ENCODE measurements at regions not wholly inside any gene's neighbourhood (a gene's known extent, or its start where the extent isn't known, plus 50 kb on each side); places are given as distances from the start of the nearest gene placed in this dataset.
"Not testable (repeated sequence)": the region's sequence is repeated elsewhere in the genome, so short reads cannot be mapped to it uniquely, and the experiment has no call there.

GRCh38 chr12:85433148-85433547 lies 153.1 kb downstream of the ALX1 start:
- DNase-seq, result not testable (repeated sequence)

- no peak for DNase-seq
Observed at GRCh38 chr12:85440271-85440670, 160.3 kb downstream of the ALX1 start.

DNA sequence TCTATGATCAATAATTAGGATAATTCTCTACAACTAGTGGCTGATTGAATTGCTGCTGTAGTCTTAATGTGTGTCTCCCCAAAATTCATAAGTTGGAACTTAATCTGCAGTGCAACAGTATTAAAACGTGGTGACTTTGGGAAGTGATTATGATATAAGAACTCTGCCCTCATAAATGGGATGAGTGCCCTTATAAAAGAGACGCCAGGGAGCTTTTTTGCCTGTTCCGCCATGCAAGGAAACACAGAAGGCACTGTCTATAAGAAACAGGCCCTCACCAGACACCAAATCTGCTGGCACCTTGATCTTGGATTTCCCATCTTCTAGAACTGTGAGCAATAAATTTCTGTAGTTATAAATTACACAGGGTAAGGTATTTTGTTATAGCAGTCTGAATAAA lies 161.0 kb downstream of the ALX1 start:
- no peak for DNase-seq

DNA sequence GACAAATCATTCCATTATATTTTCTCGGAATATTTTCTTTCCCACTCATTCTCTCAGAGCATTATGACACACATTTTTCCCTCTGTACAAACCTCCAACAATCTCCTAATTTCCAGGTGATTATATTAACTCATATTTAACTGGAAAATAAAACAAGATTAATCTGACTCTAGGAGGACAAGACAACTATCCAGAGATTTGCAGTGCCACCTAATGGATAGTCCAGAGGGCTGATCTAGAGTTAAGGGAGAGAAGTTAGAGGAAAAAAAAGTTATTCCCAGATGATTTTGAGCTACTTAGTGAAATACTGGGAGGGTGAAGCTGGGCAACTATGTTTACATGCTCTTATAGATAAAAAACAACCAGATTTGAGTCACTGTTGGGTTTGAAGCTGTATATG lies 161.7 kb downstream of the ALX1 start:
- no peak for DNase-seq

DNA sequence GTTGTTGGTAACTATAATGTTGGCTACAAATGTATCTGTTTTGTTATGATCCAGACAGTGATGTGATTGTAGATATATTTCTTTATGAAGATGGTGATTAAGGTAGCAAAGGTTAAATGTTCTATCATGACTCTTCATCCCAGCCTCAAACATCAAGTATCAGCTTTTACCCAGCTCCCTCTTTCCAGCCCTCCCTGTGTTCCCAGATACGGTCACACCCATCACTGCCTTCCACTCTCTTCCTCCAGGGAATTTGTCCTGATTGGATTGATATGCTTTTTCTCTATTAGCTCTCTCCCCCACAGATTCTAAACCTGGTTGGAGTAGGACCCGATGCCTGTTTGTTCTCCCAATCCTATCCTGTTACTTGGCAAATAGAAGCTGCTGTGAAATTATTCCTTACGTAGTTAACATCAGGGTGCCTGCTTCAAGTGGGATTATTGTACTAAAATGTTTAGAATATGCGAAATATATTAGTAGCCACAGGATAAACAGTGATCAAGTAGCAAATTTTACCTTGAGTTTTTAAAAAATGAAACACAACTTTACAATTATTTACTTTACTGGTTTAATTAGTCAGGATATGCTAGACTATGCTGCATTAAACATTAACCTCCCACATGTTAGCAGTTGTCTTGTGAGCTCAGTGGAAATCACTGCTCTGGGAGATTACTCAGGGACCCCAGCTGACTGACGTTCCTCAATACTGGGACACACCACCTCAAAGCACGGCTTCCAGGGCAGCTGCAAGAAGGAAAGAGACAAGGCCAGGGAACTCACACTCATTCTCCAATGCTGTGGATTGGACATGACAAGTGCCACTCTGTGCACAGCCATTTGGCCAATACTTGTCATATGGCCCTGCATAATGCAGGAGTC lies 165.3 kb downstream of the ALX1 start:
- no peak for DNase-seq

GRCh38 chr12:85448031-85448430 lies 168.0 kb downstream of the ALX1 start:
- no peak for DNase-seq

DNA sequence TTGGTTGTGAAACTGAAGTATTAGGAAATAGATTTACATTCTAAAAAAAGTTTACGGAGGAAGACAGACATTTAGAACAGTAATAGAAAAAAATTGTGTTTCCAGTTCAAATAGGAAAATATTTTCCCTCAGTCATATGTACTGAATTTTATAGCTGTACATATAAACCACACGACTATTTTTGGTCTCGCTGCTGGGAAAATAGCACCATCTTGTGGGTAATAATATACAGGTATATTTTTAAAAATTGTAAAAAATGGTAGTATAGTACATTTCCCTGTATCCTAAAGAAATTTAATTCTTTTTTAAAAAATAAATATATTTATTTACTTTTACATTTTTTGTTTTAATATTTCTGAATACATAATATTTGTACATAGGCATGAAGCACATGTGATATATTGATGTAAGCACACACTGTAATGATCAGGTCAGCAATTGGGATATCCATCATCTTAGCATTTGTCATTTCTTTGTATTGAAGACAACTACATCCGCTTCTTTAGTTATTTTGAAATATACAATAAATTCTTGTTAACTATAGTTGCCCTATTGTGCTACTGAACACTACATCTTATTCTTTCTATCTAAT lies 168.6 kb downstream of the ALX1 start:
- DNase-seq, result no peak

DNA sequence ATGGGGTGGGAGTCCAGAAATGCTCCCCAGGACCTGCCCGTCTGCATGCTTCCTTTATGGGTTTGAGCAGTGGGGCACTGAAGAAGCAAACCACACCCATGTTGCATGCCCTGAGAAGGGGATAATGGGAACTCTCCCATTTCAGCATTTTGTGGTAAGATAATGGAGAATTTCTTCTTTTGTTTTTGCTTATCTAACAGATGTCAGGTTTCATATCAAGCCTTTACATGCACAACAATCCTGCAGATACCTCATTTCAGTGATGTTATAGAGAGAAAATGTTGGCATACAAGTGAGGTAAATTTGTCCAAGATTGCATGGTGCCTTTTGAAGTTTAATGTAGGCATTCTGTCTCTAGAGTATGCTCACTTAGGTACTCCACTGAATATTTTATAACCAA lies 177.0 kb downstream of the ALX1 start:
- no peak for DNase-seq

DNA sequence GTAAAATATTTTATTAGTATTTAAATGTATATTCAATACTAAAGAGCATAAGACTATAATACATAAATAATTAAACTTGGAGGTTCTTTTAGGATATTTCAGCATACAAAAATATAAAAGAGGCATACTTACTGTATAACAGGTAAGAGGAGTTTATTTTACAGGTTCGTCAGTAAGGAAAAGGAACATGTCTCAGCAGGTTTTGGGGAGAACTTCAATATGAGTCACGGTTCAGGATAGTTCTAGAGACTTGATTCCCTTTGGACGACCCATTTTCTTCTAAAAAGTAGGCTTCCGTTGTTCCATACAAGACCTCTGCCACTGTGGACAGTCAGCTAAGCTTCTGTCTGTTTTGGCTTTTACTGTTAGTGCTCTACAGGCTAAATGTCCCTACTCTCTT lies 181.1 kb downstream of the ALX1 start:
- DNase-seq, result no peak

- no peak for DNase-seq
Observed at GRCh38 chr12:85462888-85463287, 182.9 kb downstream of the ALX1 start.

DNA sequence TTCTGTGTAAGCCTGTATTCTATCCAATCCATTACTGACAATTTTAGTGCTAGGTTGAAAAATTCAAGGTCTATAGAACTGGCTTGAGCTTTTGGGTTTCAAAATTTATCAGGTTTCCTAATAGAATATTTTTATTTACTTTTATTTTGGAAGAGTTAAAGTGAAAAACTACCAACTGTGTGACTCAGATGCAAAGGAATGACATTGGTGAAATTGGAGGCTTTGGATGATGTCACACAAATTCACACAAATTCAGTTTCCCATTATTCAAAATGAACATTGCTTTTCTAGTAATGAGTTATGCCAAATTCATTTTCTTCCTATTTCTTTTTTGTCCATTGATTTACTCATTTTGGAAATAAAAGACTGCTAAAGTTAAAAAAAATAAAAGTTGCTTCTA lies 186.9 kb downstream of the ALX1 start:
- DNase-seq, result no peak

GRCh38 chr12:85468356-85469157 lies 188.5 kb downstream of the ALX1 start:
- peak; percentile 51 for DNase-seq

DNA sequence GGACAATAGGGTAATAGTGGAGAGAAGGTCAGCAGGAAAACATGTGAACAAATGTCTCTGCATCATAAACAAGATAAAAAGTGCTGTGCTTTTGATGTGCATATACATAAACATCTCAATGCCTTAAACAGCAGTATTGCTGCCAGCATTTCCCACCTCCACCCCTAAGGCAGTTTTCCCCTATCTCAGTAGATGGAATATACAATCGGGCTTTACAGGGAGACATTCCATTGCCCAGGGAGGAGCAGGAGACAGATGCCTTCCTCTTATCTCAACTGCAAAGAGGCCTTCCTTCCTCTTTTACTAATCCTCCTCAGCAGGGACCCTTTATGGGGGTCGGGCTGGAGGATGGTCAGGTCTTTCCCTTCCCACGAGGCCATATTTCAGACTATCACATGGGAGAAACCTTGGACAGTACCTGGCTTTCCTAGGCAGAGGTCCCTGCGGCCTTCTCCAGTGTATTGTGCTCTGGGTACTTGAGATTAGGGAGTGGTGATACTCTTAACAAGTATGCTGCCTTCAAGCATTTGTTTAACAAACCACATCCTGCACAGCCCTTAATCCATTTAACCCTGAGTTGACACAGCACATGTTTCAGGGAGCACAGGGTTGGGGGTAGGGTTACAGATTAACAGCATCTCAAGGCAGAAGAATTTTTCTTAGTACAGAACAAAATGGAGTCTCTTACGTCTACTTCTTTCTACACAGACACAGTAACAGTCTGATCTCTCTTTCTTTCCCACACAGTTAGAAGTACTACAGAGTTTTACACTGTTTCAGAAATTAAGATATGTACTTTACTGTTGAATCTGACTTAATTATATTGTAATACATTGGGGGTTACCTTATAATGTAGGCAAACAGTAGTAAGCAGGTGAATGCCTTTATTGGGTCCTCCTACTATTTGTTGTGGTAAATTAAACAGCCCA lies 189.4 kb downstream of the ALX1 start:
- DNase-seq, result not testable (repeated sequence)

GRCh38 chr12:85475277-85475676 lies 195.3 kb downstream of the ALX1 start:
- not testable (repeated sequence) for DNase-seq

DNA sequence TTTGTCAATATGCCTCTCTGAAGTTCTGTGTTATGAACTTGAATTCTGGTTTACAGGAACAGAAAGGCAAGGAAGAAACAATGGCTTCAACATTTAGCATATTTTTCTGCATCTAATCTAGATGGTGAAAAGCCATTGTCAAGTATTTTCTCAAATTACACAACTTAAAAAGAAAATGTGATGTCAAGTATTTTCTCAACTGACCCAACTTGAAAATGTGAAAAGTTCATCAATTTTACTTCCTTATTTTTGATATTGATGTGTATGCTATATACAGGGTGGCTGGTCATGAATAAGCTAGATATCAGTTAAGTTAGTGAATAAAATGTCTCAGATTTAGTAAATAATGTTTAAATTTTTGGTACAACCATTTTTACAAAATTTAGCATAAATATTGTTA lies 196.7 kb downstream of the ALX1 start:
- no peak for DNase-seq

GRCh38 chr12:85484387-85484786 lies 204.4 kb downstream of the ALX1 start:
- DNase-seq, result no peak

- DNase-seq, result no peak
Observed at GRCh38 chr12:85489194-85489593, 209.2 kb downstream of the ALX1 start.

DNA sequence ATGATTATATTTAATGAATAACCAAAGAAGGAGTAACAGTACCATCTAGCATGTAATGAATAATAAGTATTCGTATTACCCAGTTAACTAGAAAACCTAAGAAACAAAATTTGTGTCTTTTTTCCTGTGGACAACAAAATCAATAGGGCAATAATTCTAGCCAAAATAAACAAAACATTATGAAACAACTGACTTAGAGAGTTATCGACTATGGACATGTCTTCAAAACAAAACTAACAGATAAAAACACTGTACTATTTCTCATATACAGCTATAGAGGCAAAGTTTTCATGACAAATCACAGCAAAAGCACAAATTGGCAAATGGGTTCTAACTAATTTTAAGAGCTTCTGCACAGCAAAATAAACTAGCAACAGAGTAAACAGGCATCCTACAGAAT lies 224.1 kb downstream of the ALX1 start:
- no peak for DNase-seq

DNA sequence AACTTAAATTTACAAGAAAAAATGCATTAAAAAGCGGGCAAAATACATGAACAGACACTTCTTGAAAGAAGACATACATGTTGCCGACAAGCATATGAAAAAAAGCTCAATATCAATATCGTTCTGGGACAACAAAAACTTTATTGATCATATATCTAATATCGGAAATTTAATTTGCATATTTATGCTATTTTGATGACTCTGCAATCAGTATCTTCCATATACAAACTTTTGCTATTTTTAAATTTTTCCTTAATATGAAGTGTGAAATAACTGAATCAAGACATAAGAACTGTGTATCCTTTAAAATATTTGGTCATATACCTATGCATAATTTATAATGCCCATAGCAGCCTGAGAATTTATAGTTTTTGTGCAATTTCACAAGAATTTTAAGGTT lies 224.6 kb downstream of the ALX1 start:
- DNase-seq, result no peak

GRCh38 chr12:85507456-85507855 lies 227.4 kb downstream of the ALX1 start:
- DNase-seq, result no peak

DNA sequence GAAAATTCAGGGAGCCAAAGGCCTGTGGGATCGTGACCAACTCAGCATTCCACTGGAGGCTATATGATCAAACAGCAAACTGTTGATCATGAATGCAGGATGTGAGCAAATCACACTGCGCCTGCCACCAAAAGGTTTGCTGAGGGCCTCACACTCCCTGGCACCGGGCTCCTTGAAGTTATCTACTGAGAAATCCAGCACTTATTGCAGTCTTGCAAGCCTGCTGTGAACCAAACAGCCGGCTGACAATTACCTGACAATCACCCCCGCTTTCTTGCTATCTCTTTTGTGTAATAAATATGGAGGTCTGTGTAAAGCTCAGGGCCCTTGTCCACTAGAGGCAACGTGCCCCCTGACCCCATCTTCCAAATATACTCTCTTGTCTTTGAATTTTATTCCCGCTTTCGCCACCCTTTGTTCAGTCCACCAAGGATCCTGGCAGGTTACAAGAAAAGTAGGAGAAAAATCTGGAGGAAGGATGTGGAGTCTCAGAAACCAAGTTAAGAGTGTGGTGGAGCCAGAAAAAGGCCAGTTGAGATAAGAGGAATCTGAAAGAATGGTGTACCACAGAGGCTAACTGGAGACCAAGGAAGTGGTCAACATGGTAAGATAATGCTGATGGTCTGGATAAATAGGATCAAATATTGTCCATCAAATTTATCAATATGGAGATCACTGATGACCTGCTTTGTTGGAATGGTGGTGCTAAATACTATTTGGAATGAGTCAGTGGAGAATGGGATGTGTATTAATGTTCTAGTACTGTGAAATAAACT lies 229.2 kb downstream of the ALX1 start:
- no peak for DNase-seq

- no peak for DNase-seq
Observed at GRCh38 chr12:85509857-85510256, 229.8 kb downstream of the ALX1 start.
